HT1080 (cell line): ENCODE measurements at regions not wholly inside any gene's neighbourhood (a gene's known extent, or its start where the extent isn't known, plus 50 kb on each side); places are given as distances from the start of the nearest gene placed in this dataset.
A peak's percentile ranks its signal among the peaks of the same experiment; 100 is the strongest.

Source experiments
- DNase-seq: peaks from one replicate; pipeline ENCODE4 v3.0.0-alpha.2; 2015; ENCODE audit warnings: low read depth

- no peak for DNase-seq
Observed at GRCh38 chr2:215605214-215605613, 169.3 kb upstream of the FN1 start.

GRCh38 chr2:215604606-215605005 lies 168.7 kb upstream of the FN1 start:
- no peak for DNase-seq

- no peak for DNase-seq
Observed at GRCh38 chr2:215603440-215603839, 167.6 kb upstream of the FN1 start.

DNA sequence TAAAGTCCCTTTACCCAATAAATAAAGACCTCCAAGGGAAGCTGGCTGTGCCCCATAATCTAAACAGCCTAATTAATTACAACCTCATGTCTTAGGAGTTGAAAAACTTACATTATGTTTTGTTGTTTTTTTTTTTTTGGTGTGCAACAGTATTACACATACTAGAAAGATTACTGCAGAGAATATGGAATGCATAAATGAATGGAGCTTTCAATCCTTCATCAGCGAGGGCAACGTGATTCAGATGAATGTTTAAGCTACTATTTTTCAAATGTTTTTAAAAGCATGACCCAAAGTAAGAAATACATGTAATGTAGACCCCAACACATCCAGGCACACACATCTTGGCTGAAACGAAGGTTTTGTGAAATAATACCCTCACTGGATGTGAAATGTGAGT lies 167.1 kb upstream of the FN1 start:
- DNase-seq = no peak

- DNase-seq = peak; percentile 42
Observed at GRCh38 chr2:215601990-215602721, 166.3 kb upstream of the FN1 start.

GRCh38 chr2:215601526-215601925 lies 165.7 kb upstream of the FN1 start:
- no peak for DNase-seq

GRCh38 chr2:215598376-215598975 lies 162.6 kb upstream of the FN1 start:
- peak; percentile 55 for DNase-seq

GRCh38 chr2:215597577-215597976 lies 161.7 kb upstream of the FN1 start:
- no peak for DNase-seq

DNA sequence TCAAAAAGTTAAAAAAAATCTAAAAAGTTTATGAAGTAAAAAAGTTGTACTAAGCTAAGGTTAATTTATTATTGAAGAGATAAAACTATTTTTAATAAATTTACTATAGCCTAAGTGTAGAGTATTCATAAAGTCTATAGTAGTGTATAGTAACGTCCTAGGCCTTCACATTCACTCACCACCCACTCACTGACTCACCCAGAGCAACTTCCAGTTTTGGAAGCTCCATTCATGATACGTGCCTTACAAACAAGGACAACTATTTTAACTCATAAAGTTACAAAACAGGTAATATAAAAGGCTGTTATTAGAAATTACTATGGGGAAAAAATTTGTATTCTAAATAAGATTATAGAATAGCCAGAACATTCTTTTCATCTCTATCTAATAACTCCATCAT lies 158.9 kb upstream of the FN1 start:
- no peak for DNase-seq

- DNase-seq = no peak
Observed at GRCh38 chr2:215590010-215590745, 154.3 kb upstream of the FN1 start.

GRCh38 chr2:215583881-215584280 lies 148.0 kb upstream of the FN1 start:
- no peak for DNase-seq

- no peak for DNase-seq
Observed at GRCh38 chr2:215579809-215580208, 143.9 kb upstream of the FN1 start.

DNA sequence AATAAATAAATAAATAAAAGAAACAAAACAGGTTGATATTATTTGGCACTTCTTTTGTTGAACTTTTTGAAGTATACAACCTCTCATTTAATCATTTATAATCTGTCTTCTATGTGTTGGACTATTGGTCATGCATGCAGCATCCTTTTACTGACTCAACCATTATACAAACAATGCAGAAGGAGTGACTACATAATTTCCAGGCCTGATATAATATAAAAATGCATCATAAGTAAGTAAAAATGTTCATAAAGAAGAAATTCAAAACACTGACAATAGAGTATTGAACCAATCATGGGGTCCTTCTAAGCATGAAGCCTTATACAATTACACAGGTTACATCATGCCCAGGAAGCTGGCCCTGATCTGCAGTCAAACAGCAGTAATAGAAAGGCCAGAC lies 141.5 kb upstream of the FN1 start:
- no peak for DNase-seq

DNA sequence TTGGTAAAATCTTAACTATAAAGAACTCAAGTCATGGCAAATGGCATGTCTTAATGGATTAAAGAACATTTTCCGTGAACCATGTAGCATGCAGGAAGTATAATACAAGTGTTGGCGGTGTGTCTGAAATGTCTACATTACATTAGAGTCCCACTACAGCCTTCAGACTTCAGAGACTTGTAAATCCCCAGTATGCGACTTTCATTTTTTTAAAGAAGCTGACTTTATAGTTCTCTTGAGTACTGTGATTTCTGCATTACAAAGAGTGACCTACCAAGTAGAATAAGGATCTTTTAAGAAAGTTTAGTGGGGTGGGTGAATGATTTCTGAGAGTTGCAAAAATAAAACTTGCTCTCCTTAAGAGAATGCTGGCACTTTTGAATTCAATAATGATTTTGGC lies 140.7 kb upstream of the FN1 start:
- DNase-seq = no peak

- no peak for DNase-seq
Observed at GRCh38 chr2:215573496-215573895, 137.6 kb upstream of the FN1 start.

DNA sequence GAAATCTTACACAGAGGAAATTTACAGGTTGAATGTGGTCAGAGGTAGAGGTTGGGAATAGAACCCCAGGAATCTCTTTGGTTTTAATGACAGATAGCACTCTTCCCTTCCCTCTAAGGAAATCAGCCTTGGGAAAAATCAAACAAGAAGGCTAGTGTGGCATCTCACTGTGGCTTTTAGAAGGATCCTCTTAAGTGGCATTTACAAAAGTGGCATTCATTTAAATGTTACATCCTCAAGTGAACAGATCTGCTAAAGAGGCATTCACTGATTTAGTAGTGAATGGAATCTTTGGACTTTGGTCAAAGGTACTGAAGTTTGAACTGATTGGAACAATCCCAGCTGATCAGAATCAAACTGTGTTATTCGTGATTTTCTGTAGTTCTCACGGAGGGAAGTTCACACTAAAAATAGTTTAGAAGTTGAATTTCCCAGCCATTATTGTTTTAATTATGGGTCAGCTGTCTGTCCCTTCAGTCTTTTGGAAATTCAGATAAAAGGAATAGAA lies 136.5 kb upstream of the FN1 start:
- no peak for DNase-seq

GRCh38 chr2:215571689-215572088 lies 135.8 kb upstream of the FN1 start:
- DNase-seq = no peak

DNA sequence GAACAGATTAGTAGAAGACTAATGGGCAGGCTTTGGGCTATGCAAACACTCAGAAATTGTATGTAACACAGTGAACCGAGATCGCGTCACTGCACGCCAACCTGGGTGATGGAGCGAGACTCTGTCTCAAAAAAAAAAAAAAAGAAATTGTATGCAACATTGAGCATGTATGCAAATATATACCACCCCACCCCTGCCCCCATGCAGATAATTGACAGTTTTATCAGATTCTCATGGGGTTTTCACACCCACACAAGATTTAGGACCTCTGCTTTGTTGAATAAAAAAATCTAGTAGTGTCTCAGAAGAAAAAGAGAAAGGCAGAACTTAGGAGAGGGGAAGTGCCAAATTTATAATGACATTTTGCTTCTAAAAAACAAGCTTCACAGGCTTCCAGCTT lies 131.6 kb upstream of the FN1 start:
- no peak for DNase-seq

DNA sequence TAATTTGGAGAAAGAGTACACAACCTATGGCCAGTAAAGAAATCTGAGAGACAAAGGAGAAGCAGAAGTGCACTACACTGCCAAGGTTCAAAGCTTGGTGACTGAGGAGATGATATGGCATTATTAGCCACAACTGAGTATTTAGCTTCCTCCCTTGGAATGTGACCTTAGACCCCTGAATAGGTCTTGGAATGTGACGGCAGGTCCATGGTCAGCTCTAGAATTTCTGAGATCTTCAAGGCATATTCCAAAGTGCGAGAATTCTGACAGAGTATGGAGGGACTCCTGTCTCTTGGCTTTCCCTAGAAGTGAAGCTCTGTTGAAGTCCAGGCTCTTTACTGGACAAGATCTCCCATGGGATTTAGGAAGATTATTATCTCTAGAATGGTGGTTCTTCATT lies 130.0 kb upstream of the FN1 start:
- DNase-seq = no peak

- no peak for DNase-seq
Observed at GRCh38 chr2:215557701-215558100, 121.8 kb upstream of the FN1 start.

- DNase-seq = peak; percentile 35
Observed at GRCh38 chr2:215556979-215557378, 121.1 kb upstream of the FN1 start.

DNA sequence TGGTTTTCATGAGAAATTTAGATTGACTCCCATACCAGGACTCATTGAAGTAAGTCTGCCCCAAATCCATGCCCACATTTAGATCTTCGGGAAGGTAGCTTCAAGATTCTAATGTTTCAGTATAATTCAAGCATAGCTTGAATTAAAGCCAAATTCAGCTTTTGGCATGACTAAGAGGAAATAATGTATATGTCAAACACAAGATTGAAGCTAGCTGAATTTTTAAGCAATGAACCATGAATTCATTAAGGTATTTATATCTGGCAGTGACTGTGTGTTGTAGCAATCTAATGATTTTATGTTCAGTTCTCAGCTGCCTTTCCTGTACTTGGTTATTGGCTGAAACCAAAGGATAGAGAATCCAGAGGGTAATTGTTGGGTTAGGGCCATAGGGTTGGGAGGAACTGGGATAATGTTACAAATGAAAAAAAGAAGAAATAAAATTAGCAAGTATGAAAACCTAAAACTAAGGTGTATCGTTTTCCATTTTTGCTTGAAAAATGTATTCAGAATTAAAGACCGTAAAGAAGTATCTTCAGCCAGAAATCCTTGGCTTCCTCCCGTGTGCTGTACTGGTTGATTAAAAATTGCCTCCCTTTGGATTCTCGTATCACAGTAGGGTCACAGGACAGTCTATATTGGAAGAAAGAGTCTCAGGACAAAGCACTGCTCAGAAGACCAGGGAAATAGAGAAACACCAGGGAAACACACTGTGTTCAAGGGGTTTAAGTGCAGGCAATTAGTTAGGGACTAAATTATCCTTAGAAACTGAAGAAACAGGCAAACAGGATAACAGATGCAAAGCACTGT lies 119.0 kb upstream of the FN1 start:
- DNase-seq = peak; percentile 57
